ENCODE measurements at regions not wholly inside any gene's neighbourhood (a gene's known extent, or its start where the extent isn't known, plus 50 kb on each side); places are given as distances from the start of the nearest gene placed in this dataset.

DNA sequence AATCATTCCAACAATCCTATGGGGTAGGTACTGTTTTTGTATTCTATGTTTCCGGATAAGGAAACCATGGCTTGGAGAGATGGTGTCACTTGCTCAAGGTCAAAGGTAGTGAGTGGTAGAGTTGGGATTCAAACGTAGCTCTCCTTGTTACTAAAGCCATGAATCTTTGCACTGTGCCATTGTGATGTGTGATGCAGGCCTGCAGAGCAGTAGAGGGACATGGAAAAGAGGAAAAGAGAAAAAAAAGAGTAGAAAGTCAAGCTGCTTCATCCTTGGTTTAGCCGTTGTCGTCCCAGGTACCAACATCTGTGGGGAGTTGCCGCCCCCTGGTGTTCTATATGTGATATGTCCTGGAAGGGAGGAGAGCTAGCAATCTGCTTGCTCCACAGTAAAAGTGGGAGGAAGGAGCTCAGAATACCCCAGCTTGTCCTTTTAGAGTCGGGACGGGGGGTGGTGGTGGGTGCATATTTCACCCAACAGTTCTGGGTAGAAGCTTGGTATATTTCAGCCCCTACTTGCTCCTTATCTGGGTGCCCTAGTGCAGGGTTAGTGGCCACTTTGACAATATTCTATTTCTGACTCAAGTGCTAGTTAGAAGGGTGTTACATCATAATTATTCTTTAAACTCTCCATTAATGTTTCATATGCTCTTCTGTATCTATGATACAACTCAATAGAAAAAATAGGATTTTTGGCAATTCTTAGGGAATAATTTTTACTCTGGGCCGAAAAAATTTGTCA, 98.4 kb downstream of the EBNA1BP2 start:
- TF ChIP-seq POLR2A (IDR thresholded peaks at IDR 0.05) = no peak
- TF ChIP-seq, protein P1, sequence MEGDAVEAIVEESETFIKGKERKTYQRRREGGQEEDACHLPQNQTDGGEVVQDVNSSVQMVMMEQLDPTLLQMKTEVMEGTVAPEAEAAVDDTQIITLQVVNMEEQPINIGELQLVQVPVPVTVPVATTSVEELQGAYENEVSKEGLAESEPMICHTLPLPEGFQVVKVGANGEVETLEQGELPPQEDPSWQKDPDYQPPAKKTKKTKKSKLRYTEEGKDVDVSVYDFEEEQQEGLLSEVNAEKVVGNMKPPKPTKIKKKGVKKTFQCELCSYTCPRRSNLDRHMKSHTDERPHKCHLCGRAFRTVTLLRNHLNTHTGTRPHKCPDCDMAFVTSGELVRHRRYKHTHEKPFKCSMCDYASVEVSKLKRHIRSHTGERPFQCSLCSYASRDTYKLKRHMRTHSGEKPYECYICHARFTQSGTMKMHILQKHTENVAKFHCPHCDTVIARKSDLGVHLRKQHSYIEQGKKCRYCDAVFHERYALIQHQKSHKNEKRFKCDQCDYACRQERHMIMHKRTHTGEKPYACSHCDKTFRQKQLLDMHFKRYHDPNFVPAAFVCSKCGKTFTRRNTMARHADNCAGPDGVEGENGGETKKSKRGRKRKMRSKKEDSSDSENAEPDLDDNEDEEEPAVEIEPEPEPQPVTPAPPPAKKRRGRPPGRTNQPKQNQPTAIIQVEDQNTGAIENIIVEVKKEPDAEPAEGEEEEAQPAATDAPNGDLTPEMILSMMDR (IDR thresholded peaks at IDR 0.05) = peak; percentile 80 to 89 (median 85)
- TF ChIP-seq POLR2AphosphoS5 (IDR thresholded peaks at IDR 0.05) = no peak
- TF ChIP-seq EP300 (IDR thresholded peaks at IDR 0.05) = no peak
